ENCODE measurements at regions not wholly inside any gene's neighbourhood (a gene's known extent, or its start where the extent isn't known, plus 50 kb on each side); places are given as distances from the start of the nearest gene placed in this dataset.
A peak's percentile ranks its signal among the peaks of the same experiment; 100 is the strongest.

DNA sequence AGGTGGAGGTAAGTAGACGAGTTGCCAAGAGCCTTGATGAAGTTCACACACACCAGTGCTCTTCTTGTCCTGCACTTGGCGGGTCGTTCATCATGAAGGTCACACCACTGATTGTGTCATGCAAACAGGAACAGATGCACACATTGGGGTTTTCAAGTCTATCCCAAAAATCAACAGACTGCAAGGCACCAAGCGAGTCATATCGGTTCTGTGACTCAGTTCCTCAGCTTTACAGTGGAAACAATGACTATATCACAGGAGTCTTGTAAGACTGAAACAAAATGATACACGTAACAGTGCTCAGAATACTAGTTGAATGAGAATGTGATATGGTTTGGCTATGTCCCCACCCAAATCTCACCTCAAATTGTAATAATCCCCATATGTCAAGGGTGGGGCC lies 526.9 kb upstream of the ID2 start:
- peak; percentile 48 for DNase-seq

DNA sequence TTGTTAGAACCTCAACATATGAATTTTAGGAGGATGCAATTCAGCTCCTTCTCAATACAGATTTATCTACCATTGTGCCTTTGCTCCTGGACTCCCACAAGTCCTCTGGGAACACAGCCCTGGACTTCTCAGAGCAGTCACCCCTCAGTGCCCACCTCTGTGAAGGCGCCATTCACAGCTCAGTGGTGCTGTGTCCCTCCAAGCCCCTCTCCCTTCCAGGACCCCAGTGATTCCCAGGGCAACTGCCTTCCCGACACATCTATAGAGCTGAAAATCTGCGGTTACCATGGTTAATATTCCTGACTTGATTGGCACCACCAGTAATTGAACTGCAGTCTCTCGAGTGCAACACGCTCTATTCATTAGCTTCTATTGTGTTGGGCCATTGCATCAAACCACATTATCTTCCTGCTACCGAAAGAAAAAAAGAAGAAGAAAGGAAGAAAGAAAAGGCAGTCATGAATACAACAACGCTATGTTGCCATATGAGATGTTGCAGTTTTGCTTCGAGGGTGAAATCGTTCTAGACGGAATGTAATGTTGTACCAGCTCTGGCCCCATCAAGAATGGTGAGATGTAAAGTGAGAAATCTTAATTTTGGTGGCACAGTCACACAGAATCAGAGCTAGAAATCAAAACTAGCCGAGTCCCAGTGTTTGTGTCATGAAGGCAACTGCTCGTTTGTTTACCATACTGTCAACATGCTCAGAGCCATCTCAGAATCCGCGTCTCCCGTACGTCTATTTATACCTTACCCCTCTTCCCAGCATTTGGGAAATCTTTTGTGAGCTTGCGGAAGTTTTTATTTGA lies 524.0 kb upstream of the ID2 start:
- no peak for DNase-seq

DNA sequence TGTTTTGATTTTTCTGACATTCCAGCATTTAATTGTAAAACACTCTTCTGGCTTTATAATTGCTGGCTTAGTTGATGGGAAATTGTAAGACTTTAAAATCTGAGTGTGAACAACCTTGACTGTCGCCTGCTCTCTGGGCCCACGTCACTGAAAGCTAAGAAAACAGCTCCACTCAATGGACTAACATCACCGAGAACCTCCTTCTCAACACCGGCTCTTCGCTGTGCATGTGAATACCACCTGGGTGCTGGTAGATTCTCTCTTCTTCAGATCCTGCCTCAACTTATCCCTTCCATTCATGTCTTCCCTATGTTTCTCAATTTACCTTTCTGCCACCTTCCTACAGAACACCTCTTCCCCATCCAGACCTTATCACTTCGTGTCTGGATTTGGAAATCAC lies 523.1 kb upstream of the ID2 start:
- DNase-seq, result no peak

DNA sequence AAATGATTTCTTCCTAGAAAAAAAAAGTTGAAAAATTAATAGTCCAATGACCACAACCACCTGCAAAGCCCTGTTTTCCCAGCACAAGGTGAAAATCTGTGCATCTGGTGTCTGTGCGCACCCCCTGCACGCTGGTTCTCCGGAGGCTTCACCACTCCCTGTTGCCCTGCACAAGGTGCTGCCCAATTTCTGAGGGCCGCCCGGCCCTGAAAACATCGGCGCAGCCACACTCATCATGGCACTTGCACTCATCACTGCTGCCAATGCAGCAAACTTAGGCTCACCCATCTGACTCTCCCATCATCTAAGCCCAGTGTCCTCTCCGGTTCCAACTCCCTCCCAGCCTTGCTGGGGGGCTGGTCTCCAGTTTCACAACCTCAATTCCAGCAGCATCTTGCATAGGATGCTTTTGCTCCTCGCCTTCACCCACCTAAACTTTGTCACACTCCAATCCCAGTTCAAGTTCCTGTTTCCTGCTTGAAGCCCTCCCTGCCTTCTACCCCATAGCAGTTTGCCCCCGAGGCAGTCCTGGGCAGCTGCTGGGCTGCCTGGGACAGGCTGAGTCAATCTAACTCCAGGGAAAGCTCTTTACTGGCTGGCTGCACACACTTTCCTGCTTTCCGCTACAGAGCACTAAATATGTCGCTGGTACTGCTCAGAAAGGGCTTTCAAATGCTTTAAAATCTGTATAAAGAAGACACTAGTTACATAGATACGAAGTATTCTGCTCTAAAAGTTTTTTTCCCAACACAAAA lies 522.5 kb upstream of the ID2 start:
- no peak for DNase-seq

DNA sequence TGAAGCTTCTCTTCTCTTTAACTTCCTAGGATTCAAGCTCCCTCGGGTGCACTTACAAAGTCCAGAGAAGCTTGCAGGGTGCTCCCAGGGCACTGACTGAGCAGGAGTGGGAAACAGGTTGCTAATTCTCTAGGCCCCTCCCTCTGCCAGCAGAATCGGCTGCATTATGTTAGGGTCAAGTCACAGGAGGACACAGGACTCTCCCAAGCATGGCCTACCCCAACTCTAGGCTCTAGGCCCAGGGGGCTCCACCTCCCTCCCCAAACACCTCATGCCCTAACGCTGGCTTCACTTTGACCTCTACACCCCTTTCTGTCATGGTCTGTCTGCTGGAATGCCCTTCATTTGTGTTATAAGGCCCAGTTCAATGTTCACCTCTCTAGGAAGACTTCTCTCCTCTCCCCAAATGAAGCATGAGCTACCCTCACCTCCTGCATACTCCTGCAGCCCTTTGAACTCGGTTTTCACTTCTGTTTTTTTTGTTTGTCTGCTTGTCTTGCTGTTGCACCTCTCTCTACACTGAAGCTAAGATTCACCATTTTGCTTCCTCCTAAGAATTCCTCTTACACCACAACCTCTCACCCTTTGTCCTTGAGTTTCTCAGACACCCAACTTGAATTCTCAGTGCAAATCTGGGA lies 521.8 kb upstream of the ID2 start:
- DNase-seq, result no peak

DNA sequence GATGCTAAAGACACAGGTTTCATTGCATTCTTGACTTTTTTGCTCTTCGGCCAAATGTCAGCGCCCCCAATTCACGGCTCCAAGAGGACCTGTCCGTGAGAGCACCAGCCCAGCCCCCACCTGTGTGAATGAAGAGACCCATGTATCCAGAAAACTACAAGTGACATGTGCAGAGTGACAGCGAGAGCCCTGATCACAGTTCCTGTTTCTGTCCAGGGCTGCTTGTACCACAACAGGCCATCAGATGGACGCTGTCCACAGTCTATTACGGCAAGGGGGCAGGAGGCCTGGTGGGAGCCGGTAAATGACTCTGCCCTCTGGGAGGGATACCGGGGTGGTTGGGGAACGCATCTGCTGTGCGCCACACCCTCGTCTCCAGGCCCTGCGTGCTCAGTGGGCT lies 520.9 kb upstream of the ID2 start:
- DNase-seq, result no peak

DNA sequence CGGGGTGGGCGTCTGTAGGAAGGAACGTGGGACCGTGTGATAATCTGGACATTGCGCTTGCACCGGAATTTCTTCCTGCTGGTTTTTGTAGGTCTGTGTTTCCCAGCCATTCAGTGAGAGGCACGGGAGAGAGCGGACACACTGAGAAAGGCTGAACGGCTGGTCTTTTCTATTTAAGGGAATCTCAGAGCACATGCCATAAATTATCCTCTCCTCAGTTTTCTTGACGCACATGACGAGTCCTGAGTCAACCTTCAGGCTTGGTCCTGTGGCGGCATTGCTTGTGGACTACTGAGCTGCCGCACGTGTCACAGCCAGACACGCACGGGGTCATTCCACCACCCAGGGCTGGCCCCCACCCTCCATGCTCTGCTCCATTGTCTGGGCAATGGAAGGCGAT lies 519.3 kb upstream of the ID2 start:
- DNase-seq, result no peak

DNA sequence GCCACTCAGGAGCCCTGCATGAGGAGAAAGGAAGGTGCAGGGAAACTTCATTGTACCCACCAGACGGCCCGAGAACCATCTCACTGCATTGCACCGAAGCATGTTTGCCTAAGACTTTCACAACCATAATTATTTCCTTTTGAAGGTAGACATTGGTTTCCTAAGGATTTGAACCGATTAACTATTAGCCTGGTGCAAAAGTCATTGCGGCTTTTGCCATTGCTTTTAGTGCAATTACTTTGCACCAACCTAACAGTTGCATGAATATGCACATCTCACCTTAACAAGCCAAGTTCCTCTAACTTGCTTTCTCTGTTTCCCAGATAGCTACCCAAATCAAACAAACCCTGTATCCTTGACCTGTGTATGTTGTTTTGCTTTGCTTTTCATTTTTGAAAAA lies 516.3 kb upstream of the ID2 start:
- DNase-seq, result no peak

DNA sequence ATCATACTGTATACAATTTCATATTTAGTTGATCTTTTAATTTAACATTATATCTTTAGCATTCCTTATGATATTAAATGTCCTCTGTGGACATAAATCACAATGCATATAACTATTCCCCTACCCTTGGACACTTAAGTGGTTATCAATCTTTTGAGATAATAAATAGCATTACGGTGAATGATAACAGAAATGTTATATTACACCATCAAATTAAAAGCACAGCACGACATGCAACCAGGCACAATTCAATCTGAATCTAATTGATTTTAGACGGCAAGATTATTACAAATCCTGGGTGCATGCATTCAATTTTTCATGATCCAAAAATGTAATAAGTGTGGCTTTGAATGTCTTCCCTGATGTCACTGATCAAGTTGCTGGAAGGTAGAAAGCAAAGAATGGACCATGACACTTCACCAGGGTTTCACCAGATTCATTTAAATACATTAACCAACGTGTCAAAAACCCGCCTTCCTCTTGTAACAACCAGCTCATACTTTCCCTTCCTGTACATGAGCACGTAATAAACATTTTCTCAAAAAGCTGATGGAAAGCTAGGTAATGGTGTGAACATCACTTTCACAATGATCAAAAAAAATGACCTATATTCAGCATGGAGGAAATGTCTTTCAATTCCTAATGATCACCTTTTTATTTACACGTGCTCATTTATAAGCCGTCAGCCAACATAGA lies 513.7 kb upstream of the ID2 start:
- DNase-seq, result no peak

DNA sequence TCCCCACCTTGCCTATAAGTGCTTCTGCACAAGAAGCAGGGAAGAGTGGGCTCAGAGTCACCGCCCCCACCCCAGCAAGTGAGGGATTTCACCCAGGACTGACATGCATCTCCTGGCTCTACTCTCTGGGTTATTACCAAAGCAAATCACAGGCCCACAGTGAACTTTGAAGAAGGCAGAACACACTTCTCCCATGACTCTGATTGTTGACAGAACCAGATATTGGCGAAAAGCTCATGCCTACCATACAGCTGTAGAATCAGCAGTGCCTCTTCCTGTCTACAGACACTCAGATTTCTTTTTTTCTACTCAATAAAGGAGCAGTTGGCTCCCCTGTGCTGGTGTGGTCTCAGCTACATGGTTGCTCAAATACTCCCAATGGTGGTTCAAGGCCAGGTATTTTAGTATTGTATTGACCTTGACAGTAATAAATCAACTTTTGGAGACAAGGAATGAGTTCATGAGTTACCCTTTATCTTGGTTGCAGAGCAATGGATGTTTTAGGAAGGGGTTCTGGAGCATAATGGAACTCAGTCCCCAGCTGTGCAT lies 512.9 kb upstream of the ID2 start:
- DNase-seq, result no peak

DNA sequence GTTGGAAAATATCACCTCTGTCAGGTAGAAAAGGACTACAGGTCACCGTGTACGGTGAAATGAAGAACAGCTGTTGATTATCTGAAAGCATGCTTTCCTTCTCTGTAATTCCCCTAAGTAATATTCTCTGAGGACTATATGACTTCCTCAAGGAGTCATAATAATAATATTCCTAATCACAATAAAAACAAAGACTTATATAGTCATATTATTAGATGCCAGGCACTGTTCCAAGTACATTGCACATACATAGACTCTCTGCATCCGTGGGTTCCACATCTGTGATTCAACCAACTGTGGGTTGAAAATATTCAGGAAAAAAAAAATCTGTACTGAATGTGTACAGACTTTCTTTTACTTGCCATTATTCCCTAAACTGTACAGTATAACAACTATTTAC lies 512.4 kb upstream of the ID2 start:
- no peak for DNase-seq

DNA sequence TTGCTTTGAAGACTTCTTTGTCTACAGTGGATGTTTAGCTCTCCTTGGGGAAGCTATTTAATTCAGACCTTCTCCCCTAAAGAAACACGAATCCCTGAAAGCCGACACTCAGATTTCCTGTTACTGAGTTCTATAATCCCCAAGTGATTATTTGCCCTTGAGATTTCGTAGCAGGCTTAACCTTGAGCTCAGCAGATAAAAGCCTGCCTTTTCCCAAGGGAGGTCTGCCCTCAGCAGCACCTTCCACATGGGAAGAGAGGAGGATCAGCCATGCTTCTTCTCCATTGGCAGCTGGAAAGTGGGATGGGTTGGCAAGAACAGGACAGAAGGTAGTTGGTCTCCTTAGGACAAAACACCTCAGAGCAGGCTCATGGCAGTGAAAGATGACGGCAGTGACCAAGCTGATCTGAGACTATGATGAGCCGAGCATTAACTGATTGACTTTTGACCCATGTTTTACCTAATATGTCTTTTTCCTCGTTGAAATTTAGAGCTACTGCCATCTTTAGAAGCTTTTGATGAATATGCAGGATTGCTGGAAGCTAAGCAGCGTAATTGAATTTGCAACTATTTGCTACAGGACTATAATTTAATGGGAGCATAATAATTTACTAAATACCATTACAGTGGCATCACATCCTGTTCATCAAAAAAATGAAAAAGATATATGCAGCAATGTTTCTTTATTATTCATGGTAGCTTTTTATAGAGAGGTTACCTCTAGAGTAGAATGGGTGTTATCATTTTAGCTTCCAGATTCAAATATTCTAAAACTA lies 511.1 kb upstream of the ID2 start:
- no peak for DNase-seq

DNA sequence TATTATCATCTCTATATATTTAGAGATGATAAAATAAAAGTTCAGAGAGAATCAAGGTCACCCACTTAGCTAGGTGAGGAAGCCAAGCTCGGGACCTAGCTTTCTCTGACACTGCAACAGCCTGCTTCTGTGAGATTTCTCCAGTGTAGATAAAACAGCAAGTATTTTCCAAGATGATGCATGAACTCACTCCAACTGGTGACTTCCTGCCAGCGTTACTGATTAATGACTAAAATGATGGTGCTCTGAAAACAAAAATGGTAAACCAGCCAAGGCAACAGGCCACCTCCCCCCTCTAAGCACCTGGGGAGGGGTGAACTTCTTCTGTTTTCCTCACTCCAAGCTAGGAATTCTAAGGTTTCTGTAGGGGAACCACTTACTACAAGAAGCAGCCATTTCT lies 510.2 kb upstream of the ID2 start:
- DNase-seq, result no peak

DNA sequence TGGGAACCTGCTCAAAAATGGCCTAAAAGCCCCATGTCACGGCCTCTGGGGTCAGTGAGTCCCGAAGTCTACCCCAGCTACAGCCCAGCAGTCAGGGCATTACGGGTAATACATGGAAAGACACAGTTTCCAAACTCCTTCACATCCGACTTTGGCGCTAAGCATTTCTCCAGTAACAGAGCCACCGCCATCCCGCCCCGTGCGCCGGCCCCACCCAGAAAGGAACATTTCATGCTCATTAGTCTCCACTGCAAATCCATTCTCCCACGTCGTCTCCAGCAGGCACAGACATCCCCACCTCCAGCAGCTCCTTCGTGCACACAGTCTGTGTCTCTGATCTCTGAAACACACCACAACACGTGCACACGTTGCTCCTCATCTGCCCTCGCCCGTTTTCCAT lies 509.2 kb upstream of the ID2 start:
- DNase-seq, result no peak

DNA sequence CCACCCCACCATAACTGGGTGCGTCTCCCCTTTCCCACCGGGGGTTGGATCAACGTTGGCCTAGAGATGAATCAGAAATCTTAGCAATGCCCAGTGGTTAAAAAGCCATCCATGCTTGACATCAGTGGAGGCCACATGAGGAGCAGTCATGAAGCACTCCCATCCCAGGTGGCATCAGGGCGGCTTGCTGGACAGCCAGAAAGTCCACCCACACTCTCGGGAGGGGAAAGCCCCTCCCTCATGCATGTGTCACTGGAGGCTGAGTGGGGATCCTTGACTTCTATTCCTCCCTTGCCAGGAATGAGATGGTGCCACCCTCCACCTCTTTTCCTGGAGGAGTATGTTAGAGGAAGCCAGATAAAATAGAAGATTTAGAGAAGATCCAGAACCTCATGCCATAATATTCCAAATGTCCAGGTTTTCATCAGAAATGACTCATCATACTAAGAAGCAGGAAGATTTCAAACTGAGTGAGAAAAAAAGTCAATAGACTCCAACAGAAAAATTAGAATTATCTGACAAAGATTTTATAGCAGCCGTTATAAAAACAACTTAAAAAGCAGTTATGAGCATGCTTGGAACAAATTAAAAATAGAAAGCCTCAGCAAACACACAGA lies 507.1 kb upstream of the ID2 start:
- DNase-seq, result no peak

DNA sequence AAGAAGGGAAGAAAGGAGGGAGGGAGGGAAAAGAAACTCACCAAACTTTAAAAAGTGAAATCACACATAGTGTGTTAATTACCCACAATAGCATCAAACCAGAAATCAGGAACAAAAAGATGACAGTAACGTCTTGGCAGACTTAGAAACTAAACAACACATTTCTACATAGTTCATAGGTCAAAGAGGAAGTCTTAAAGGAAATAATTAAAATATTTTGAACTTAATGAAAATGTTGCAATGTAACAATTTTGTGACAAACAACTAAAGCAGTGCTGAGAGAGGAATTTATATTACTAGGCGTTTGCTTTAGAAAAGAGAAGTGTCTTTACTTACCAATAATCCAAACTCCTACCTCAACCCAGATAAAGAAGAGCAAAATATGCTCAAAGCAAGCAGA lies 505.0 kb upstream of the ID2 start:
- no peak for DNase-seq

DNA sequence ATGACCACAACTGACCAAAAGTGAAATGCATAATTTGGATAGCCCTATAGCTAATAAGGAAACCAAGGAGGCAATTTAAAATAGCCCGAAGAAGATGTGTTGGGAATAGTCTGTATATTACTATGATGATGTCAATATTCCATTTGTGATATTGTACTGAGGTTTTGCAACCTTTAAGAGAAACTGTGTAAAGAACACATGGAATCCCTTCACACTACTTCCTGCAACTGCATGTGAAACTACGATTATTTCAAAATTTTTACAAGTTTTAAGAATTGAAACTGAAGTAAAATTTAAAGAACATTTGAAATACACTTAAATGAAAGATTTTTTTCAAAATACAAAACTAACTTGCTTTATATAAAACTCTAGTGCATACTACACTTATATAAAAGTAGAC lies 504.3 kb upstream of the ID2 start:
- DNase-seq, result no peak

DNA sequence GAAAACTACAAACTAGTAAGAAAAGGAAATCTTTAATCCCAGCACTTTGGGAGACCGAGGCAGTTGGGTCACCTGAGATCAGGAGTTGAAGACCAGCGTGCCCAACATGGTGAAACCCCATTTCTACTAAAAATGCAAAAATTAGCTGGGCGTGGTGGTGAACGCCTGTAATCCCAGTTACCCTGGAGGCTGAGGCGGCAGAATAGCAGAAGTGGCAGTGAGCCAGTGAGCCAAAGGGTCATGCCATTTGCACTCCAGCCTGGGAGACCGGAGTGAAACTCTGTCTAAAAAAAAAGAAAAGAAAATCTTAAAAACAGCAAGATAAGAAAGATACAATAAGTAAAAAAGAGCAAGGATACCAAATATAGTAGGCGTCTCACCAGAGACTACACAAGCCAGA lies 502.9 kb upstream of the ID2 start:
- no peak for DNase-seq

DNA sequence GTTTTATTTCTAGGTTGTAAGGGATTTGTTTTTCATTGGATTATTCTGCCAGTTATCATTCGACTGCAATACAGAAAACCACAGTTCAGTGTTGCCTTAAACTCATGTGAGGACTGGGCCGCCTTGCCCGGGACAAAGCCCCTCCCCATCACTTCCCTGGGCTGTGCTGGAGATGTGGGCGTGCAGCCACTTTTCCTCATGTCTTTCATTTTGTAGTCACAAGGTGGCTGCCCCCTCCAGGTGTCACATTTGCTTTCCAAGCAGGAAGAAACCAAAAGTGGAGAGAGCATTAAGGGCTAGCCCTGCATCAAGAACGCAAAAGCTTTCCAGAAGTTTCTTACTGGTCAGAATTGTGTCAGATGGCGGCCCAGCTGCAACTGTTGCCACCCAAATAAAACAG lies 492.5 kb upstream of the ID2 start:
- DNase-seq, result no peak

DNA sequence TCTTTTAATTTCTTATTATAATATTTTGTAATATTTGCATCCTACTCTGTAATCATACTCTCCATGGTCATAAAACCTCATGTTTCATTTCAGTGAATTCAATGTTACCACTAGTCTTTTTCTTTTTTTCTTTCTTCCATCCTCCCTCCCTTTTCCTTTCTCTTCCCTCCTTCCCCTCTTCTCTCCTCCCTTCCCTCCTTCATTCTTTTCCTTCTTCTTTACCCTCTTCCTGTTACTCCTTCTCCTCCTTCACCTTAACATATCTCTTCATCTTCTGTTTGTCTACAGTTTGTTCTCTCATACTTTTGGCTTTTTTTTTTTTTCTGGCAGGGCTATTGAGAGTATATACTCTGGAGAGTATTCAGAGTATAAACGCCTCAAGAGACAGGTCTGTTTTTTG lies 491.6 kb upstream of the ID2 start:
- no peak for DNase-seq

DNA sequence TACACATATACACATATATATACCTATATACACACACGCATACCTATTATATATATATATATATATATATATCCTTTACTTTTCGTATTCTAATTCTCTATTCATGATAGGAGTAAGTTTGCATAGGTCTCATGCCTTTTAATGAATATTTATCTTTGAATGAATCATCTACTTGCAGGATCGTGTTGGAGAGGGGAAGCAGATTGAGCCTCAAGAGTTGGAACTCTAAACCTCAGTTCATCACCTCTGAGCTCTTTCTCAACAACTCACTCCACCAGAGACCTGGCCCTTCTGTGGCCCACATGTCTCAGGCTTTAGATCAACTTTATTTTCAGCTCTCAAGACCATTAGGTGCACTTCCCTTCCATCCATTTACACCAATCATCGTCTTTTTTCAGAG lies 490.4 kb upstream of the ID2 start:
- DNase-seq, result no peak

DNA sequence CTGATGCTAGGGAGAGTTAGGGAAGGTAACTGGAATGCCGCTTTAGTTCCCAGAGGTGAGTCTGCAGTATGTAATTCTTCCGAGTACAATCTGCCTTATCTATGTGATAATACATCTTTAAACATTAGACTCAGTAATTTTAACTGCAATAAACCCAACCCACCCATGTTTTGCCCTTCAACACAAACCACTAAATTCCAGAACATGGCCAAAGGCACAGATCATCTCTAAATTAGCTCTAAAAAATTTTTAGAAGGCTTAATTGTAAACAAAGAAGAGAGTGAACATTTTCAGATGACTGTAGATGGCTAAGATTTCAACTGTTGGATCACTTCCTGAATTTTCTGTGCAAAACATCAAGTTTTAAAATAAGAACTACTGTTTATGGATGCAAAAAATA lies 488.7 kb upstream of the ID2 start:
- no peak for DNase-seq
